H1 (cell line): ENCODE measurements at regions not wholly inside any gene's neighbourhood (a gene's known extent, or its start where the extent isn't known, plus 50 kb on each side); places are given as distances from the start of the nearest gene placed in this dataset.
"Not testable (repeated sequence)": the region's sequence is repeated elsewhere in the genome, so short reads cannot be mapped to it uniquely, and the experiment has no call there.

Source experiments
- CTCF ChIA-PET: fragments of 300-600 bp; sonication (Branson Sonifier 250); formaldehyde crosslinking; loops from one replicate; lab custom pipeline; 2021; ENCODE audit not compliant: partially characterized antibody; lab: Charles Lee
- POLR2A ChIA-PET: fragments of 300-600 bp; sonication (Branson Sonifier 250); formaldehyde crosslinking; loops from one replicate; lab custom pipeline; 2021; ENCODE audit warnings: inconsistent platforms; ENCODE audit not compliant: partially characterized antibody; lab: Charles Lee
- DNase-seq, 2 experiments: peaks; one replicate each; pipeline versions ENCODE4 v3.0.0 to v3.0.0-alpha.2; 2010 to 2022; ENCODE audit warnings: low spot score in 2 of 2, low read depth in 1 of 2, mixed read lengths in 1 of 2
- FAIRE-seq: peaks from 2 replicates; lab custom pipeline; 2011; peaks lifted over from hg19 to GRCh38; lab: Jason Lieb, UNC
- H2AFZ ChIP-seq: 2 replicates; pipeline ENCODE4 v1.8.1; 2012; ENCODE audit warnings: low read length, inconsistent platforms
- H2AK5ac ChIP-seq: 2 replicates; pipeline ENCODE4 v1.6.1; 2013; ENCODE audit warnings: low read depth, low read length
- H2BK120ac ChIP-seq: replicated peaks from 2 replicates; pipeline ENCODE3; 2013; ENCODE audit warnings: low read depth, low read length, inconsistent platforms
- H2BK12ac ChIP-seq: 2 replicates; pipeline ENCODE4 v1.6.1; 2013; ENCODE audit warnings: low read depth, low read length
- H2BK15ac ChIP-seq: 2 replicates; pipeline ENCODE4 v1.6.1; 2013; ENCODE audit warnings: low read length
- H2BK20ac ChIP-seq: 2 replicates; pipeline ENCODE4 v1.6.1; 2013; ENCODE audit warnings: low read length
- H2BK5ac ChIP-seq: 2 replicates; pipeline ENCODE4 v1.6.1; 2013; ENCODE audit warnings: low read depth, low read length
- H3K14ac ChIP-seq: 2 replicates; pipeline ENCODE4 v1.6.1; 2013; ENCODE audit warnings: inconsistent platforms; ENCODE audit not compliant: insufficient read length
- H3K18ac ChIP-seq: 2 replicates; pipeline ENCODE4 v1.6.1; 2013; ENCODE audit warnings: low read length; ENCODE audit errors: extremely low read depth
- H3K23ac ChIP-seq: 2 replicates; pipeline ENCODE4 v1.6.1; 2013; ENCODE audit warnings: inconsistent platforms; ENCODE audit not compliant: insufficient read length
- H3K23me2 ChIP-seq: 2 replicates; pipeline ENCODE4 v1.6.1; 2013; ENCODE audit warnings: low read depth, low read length
- H3K27ac ChIP-seq: 2 replicates; pipeline ENCODE4 v1.6.1; 2011; ENCODE audit warnings: low read depth, low read length, inconsistent platforms
- H3K27me3 ChIP-seq, 4 experiments: replicated peaks in 1 of 4; 1 replicate in 1 of 4; 2 replicates in 3 of 4; pipeline versions ENCODE4 v1.6.1 to v1.8.1; 2011 to 2013; ENCODE audit warnings: low read length in 3 of 4, mild to moderate bottlenecking in 3 of 4, inconsistent platforms in 2 of 4, mixed read lengths in 2 of 4, moderate library complexity in 1 of 4; ENCODE audit not compliant: control insufficient read depth in 3 of 4, insufficient read depth in 3 of 4; ENCODE audit errors: extremely low read depth in 1 of 4
- H3K36me3 ChIP-seq, 4 experiments: 2 replicates each; pipeline versions ENCODE4 v1.6.1 to v1.8.1; 2011 to 2013; ENCODE audit warnings: mild to moderate bottlenecking in 4 of 4, low read length in 3 of 4, moderate library complexity in 2 of 4, control low read depth in 1 of 4, inconsistent platforms in 1 of 4; ENCODE audit not compliant: insufficient read depth in 4 of 4, control insufficient read depth in 2 of 4
- H3K4ac ChIP-seq: replicated peaks from 2 replicates; pipeline ENCODE3; 2013; ENCODE audit warnings: low read length, low read depth, mixed read lengths, inconsistent platforms; ENCODE audit not compliant: insufficient read length
- H3K4me1 ChIP-seq, 4 experiments: replicated peaks in 1 of 4; 1 replicate in 1 of 4; 2 replicates in 3 of 4; pipeline versions ENCODE4 v1.6.1 to v1.8.1; 2011 to 2013; ENCODE audit warnings: low read length in 3 of 4, inconsistent platforms in 2 of 4, mixed read lengths in 1 of 4; ENCODE audit not compliant: insufficient read depth in 4 of 4, control insufficient read depth in 3 of 4
- H3K4me2 ChIP-seq, 2 experiments: 2 replicates each; pipeline versions ENCODE4 v1.6.1 to v1.8.1; 2011 to 2013; ENCODE audit warnings: low read depth in 2 of 2, low read length in 2 of 2, control low read depth in 1 of 2, inconsistent platforms in 1 of 2, mild to moderate bottlenecking in 1 of 2; ENCODE audit not compliant: insufficient read depth in 1 of 2
- H3K4me3 ChIP-seq, 4 experiments: fragments of 200-600, 300-600 bp in 1 of 4; sonication (generic), shearing (Covaris generic), sonication (Bioruptor Twin) in 1 of 4; 2 replicates each; pipeline versions ENCODE4 v1.5.1 to v1.8.1; 2011 to 2016; ENCODE audit warnings: low read length in 4 of 4, low read depth in 3 of 4, control low read depth in 2 of 4, inconsistent platforms in 2 of 4, mild to moderate bottlenecking in 2 of 4, mixed read lengths in 1 of 4, moderate library complexity in 1 of 4; ENCODE audit not compliant: insufficient read depth in 2 of 4; ENCODE audit errors: extremely low read depth in 1 of 4
- H3K56ac ChIP-seq: replicated peaks from 2 replicates; pipeline ENCODE3; 2013; ENCODE audit warnings: low read depth, mild to moderate bottlenecking, mixed read lengths, low read length, inconsistent platforms; ENCODE audit not compliant: insufficient read length
- H3K79me1 ChIP-seq: 2 replicates; pipeline ENCODE4 v1.6.1; 2013; ENCODE audit warnings: low read depth, low read length, control low read depth
- H3K79me2 ChIP-seq, 2 experiments: 2 replicates each; pipeline versions ENCODE4 v1.6.1 to v1.8.1; 2012 to 2013; ENCODE audit warnings: low read length in 2 of 2, mild to moderate bottlenecking in 2 of 2, inconsistent platforms in 1 of 2; ENCODE audit not compliant: insufficient read depth in 2 of 2, control insufficient read depth in 1 of 2
- H3K9ac ChIP-seq, 4 experiments: replicated peaks in 1 of 4; 1 replicate in 1 of 4; 2 replicates in 3 of 4; pipeline versions ENCODE4 v1.6.1 to v1.8.1; 2011 to 2013; ENCODE audit warnings: low read depth in 3 of 4, low read length in 3 of 4, control low read depth in 2 of 4, mild to moderate bottlenecking in 2 of 4, moderate library complexity in 2 of 4, inconsistent platforms in 1 of 4; ENCODE audit errors: extremely low read depth in 1 of 4
- H3K9me3 ChIP-seq, 2 experiments: 2 replicates each; pipeline versions ENCODE4 v1.6.1 to v1.8.1; 2012 to 2013; ENCODE audit warnings: mild to moderate bottlenecking in 2 of 2, moderate library complexity in 2 of 2, control low read depth in 1 of 2, inconsistent platforms in 1 of 2, low read depth in 1 of 2, low read length in 1 of 2, mixed read lengths in 1 of 2; ENCODE audit not compliant: insufficient read depth in 2 of 2
- H4K20me1 ChIP-seq, 2 experiments: replicated peaks in 1 of 2; 2 replicates each; pipeline versions ENCODE3 to v1.8.1; 2011 to 2013; ENCODE audit warnings: inconsistent platforms in 2 of 2, low read length in 2 of 2, mild to moderate bottlenecking in 1 of 2; ENCODE audit not compliant: insufficient read depth in 2 of 2, control insufficient read depth in 1 of 2
- H4K5ac ChIP-seq: 2 replicates; pipeline ENCODE4 v1.6.1; 2013; ENCODE audit warnings: low read length, low read depth, mixed read lengths, inconsistent platforms; ENCODE audit not compliant: insufficient read length
- H4K8ac ChIP-seq: 2 replicates; pipeline ENCODE4 v1.8.0; 2013; ENCODE audit warnings: mild to moderate bottlenecking, moderate library complexity, low read length, inconsistent platforms; ENCODE audit not compliant: insufficient read depth; ENCODE audit errors: extremely low read depth
- H4K91ac ChIP-seq: replicated peaks from 2 replicates; pipeline ENCODE3; 2013; ENCODE audit warnings: low read length, mixed read lengths, inconsistent platforms; ENCODE audit not compliant: insufficient read length

- H2BK20ac ChIP-seq, H3K4me2 ChIP-seq, H3K4me3 ChIP-seq, H3K56ac ChIP-seq, H3K23ac ChIP-seq, H3K9me3 ChIP-seq, H4K5ac ChIP-seq, H2BK15ac ChIP-seq, FAIRE-seq, H2AFZ ChIP-seq, H3K9ac ChIP-seq, H2BK120ac ChIP-seq, H3K18ac ChIP-seq, H3K27me3 ChIP-seq, H3K79me2 ChIP-seq, H3K4ac ChIP-seq, POLR2A ChIA-PET, DNase-seq, H3K23me2 ChIP-seq, H2BK12ac ChIP-seq, H3K14ac ChIP-seq, H2AK5ac ChIP-seq, H2BK5ac ChIP-seq, H3K79me1 ChIP-seq, H4K20me1 ChIP-seq, H4K91ac ChIP-seq, H3K27ac ChIP-seq, H3K36me3 ChIP-seq, H4K8ac ChIP-seq: not testable (repeated sequence)
- CTCF ChIA-PET: interaction anchor here (1.6 kb wide), 1 partner anchor 50 kb away, joined by 4 read pairs; no protein-coding TSS in a partner anchor
- peaks cover 5 to 18% (median 14%) of the 10 kb centered on the region in 4 experiments for H3K4me1 ChIP-seq
Observed at GRCh38 chr9:135361668-135362067, 117.9 kb upstream of the PPP1R26 start.
